Natural killer cell treated with Interleukin-12 subunit alpha and Interleukin-12 subunit beta and Interleukin-15 and Interleukin-18, amount 100 ng/mL, for 72 hours (primary cell): ENCODE measurements at regions not wholly inside any gene's neighbourhood (a gene's known extent, or its start where the extent isn't known, plus 50 kb on each side); places are given as distances from the start of the nearest gene placed in this dataset.
"Not testable (repeated sequence)": the region's sequence is repeated elsewhere in the genome, so short reads cannot be mapped to it uniquely, and the experiment has no call there.

Experiments used
- ATAC-seq, 2 donors: fragments of 150-1000 bp; cut with Tn5 transposase in 1 of 2; sonication (Bioruptor Pico), chemical (Tn5 transposase) in 1 of 2; 2 replicates each; pipeline ENCODE4 v1.10.0; 2021
- DNase-seq: peaks from one replicate; pipeline ENCODE4 v3.0.0; 2022; ENCODE audit warnings: low spot score
- H3K27ac Mint-ChIP-seq, 2 donors: 1 replicate in 1 of 2; 2 replicates in 1 of 2; pipeline ENCODE4 v1.8.0; 2022; ENCODE audit warnings: mixed read lengths in 2 of 2, mild to moderate bottlenecking in 1 of 2, moderate library complexity in 1 of 2
- H3K27me3 Mint-ChIP-seq, 2 donors: 1 replicate in 1 of 2; 2 replicates in 1 of 2; pipeline ENCODE4 v1.8.0; 2022; ENCODE audit warnings: mixed read lengths in 2 of 2
- H3K36me3 Mint-ChIP-seq: one replicate; pipeline ENCODE4 v1.8.0; 2022; ENCODE audit warnings: mixed read lengths
- H3K4me1 Mint-ChIP-seq, 2 donors: 1 replicate in 1 of 2; 2 replicates in 1 of 2; pipeline ENCODE4 v1.8.0; 2022; ENCODE audit warnings: low read depth in 2 of 2, mixed read lengths in 2 of 2, mild to moderate bottlenecking in 1 of 2
- H3K4me3 Mint-ChIP-seq: one replicate; pipeline ENCODE4 v1.8.0; 2022; ENCODE audit warnings: mixed read lengths
- H3K9me3 Mint-ChIP-seq: 2 replicates; pipeline ENCODE4 v1.8.0; 2022; ENCODE audit warnings: mixed read lengths

GRCh38 chr10:45144326-45145070, 143.8 kb downstream of the ZNF22 start:
- Mint-ChIP-seq H3K36me3 (no peaks in the 10 kb centered on the region), H3K4me3 (no peak overlapping the region), H3K4me1 (no peaks in the 10 kb centered on the region), H3K27ac (no peak overlapping the region), H3K27me3 (peaks cover 15 to 17% of the 10 kb centered on the region in 2 donors), H3K9me3 (no peaks in the 10 kb centered on the region)
- ATAC-seq: no peak
- no peak for DNase-seq

- DNase-seq, H3K4me3 Mint-ChIP-seq, H3K36me3 Mint-ChIP-seq, H3K9me3 Mint-ChIP-seq, H3K27ac Mint-ChIP-seq, H3K4me1 Mint-ChIP-seq, ATAC-seq: not testable (repeated sequence)
- peaks cover 15 to 17% of the 10 kb centered on the region in 2 donors for H3K27me3 Mint-ChIP-seq
Measured at GRCh38 chr10:45145143-45145542, 144.4 kb downstream of the ZNF22 start.

- H3K27ac Mint-ChIP-seq: no peak overlapping the region
- H3K9me3 Mint-ChIP-seq: no peaks in the 10 kb centered on the region
- peaks cover 15 to 17% of the 10 kb centered on the region in 2 donors for H3K27me3 Mint-ChIP-seq
- H3K4me3 Mint-ChIP-seq: no peak overlapping the region
- no peaks in the 10 kb centered on the region for H3K36me3 Mint-ChIP-seq
- ATAC-seq: no peak
- no peaks in the 10 kb centered on the region for H3K4me1 Mint-ChIP-seq
- DNase-seq: no peak
Measured at GRCh38 chr10:45147000-45147399, 146.3 kb downstream of the ZNF22 start.

- H3K27ac Mint-ChIP-seq: no peak overlapping the region
- DNase-seq (no peak), ATAC-seq (peak; percentile 40 to 54)
- H3K9me3 Mint-ChIP-seq: no peaks in the 10 kb centered on the region
- no peak overlapping the region for H3K4me3 Mint-ChIP-seq
- no peaks in the 10 kb centered on the region for H3K4me1 Mint-ChIP-seq
- no peaks in the 10 kb centered on the region for H3K36me3 Mint-ChIP-seq
- peaks cover 5 to 10% of the 10 kb centered on the region in 2 donors for H3K27me3 Mint-ChIP-seq
Measured at GRCh38 chr10:45150997-45151396, 150.3 kb downstream of the ZNF22 start.

- ATAC-seq (peak in 1 of 2 donors; percentile 20), DNase-seq (no peak)
- Mint-ChIP-seq H3K36me3 (no peaks in the 10 kb centered on the region), H3K9me3 (no peaks in the 10 kb centered on the region), H3K27me3 (peaks cover 6 to 12% of the 10 kb centered on the region in 2 donors), H3K4me3 (no peak overlapping the region), H3K27ac (no peak overlapping the region), H3K4me1 (no peaks in the 10 kb centered on the region)
Measured at GRCh38 chr10:45151467-45152214, 150.9 kb downstream of the ZNF22 start.

GRCh38 chr10:45152726-45153125, 152.0 kb downstream of the ZNF22 start:
- Mint-ChIP-seq H3K9me3 (no peaks in the 10 kb centered on the region), H3K27me3 (peaks cover 6 to 16% of the 10 kb centered on the region in 2 donors), H3K4me3 (no peak overlapping the region), H3K36me3 (no peaks in the 10 kb centered on the region), H3K27ac (no peak overlapping the region), H3K4me1 (no peaks in the 10 kb centered on the region)
- no peak for DNase-seq
- no peak for ATAC-seq

GRCh38 chr10:45154502-45154901, 153.8 kb downstream of the ZNF22 start:
- Mint-ChIP-seq H3K9me3 (no peaks in the 10 kb centered on the region), H3K27ac (no peak overlapping the region), H3K4me3 (no peak overlapping the region), H3K4me1 (no peaks in the 10 kb centered on the region), H3K27me3 (peaks cover 6 to 16% of the 10 kb centered on the region in 2 donors), H3K36me3 (no peaks in the 10 kb centered on the region)
- ATAC-seq (no peak), DNase-seq (no peak)

GRCh38 chr10:45155784-45156183, 155.1 kb downstream of the ZNF22 start:
- H3K9me3 Mint-ChIP-seq: no peaks in the 10 kb centered on the region
- H3K27me3 Mint-ChIP-seq: peaks cover 8 to 16% of the 10 kb centered on the region in 2 donors
- ATAC-seq: peak in 1 of 2 donors; percentile 43
- H3K27ac Mint-ChIP-seq: no peak overlapping the region
- H3K4me1 Mint-ChIP-seq: no peaks in the 10 kb centered on the region
- H3K36me3 Mint-ChIP-seq: no peaks in the 10 kb centered on the region
- DNase-seq: no peak
- no peak overlapping the region for H3K4me3 Mint-ChIP-seq

- Mint-ChIP-seq H3K27me3 (peaks cover 12 to 22% of the 10 kb centered on the region in 2 donors), H3K27ac (no peak overlapping the region)
- peak in 1 of 2 donors; percentile 33 for ATAC-seq
Measured at GRCh38 chr10:45160271-45160670, 155.1 kb downstream of the OR13A1 start.

GRCh38 chr10:45163315-45163975, 152.0 kb downstream of the OR13A1 start:
- no peak overlapping the region for H3K4me3 Mint-ChIP-seq
- H3K27ac Mint-ChIP-seq: no peak overlapping the region
- ATAC-seq (no peak), DNase-seq (no peak)
- H3K36me3 Mint-ChIP-seq: no peaks in the 10 kb centered on the region
- H3K27me3 Mint-ChIP-seq: peaks cover 6 to 14% of the 10 kb centered on the region in 2 donors
- H3K4me1 Mint-ChIP-seq: no peaks in the 10 kb centered on the region
- no peaks in the 10 kb centered on the region for H3K9me3 Mint-ChIP-seq

More at GRCh38 chr10:45160271-45160670, 155.1 kb downstream of the OR13A1 start:
- Mint-ChIP-seq H3K9me3 (no peaks in the 10 kb centered on the region), H3K36me3 (no peaks in the 10 kb centered on the region), H3K4me3 (no peak overlapping the region), H3K4me1 (no peaks in the 10 kb centered on the region)
- DNase-seq: no peak

GRCh38 chr10:45175520-45176118, 139.8 kb downstream of the OR13A1 start:
- H3K27me3 Mint-ChIP-seq: peaks cover 2 to 15% of the 10 kb centered on the region in 2 donors
- not testable (repeated sequence) for H3K27ac Mint-ChIP-seq, H3K36me3 Mint-ChIP-seq, DNase-seq, ATAC-seq, H3K4me1 Mint-ChIP-seq, H3K4me3 Mint-ChIP-seq, H3K9me3 Mint-ChIP-seq

GRCh38 chr10:45179691-45180090, 135.7 kb downstream of the OR13A1 start:
- H3K9me3 Mint-ChIP-seq: no peaks in the 10 kb centered on the region
- no peak overlapping the region for H3K27ac Mint-ChIP-seq
- H3K27me3 Mint-ChIP-seq: peaks cover 0 to 8% of the 10 kb centered on the region in 2 donors
- no peaks in the 10 kb centered on the region for H3K4me1 Mint-ChIP-seq
- ATAC-seq (no peak), DNase-seq (no peak)
- no peaks in the 10 kb centered on the region for H3K36me3 Mint-ChIP-seq
- no peak overlapping the region for H3K4me3 Mint-ChIP-seq

GRCh38 chr10:45180507-45180906, 134.9 kb downstream of the OR13A1 start:
- Mint-ChIP-seq H3K4me1 (no peaks in the 10 kb centered on the region), H3K4me3 (no peak overlapping the region), H3K27ac (no peak overlapping the region), H3K9me3 (no peaks in the 10 kb centered on the region), H3K36me3 (no peaks in the 10 kb centered on the region), H3K27me3 (peaks cover 0 to 8% of the 10 kb centered on the region in 2 donors)
- ATAC-seq (no peak), DNase-seq (no peak)
